ENCODE measurements at regions not wholly inside any gene's neighbourhood (a gene's known extent, or its start where the extent isn't known, plus 50 kb on each side); places are given as distances from the start of the nearest gene placed in this dataset.

GRCh38 chr16:49200223-49200820, 81.3 kb downstream of the CBLN1 start:
- H3K4me1 ChIP-seq: no peaks in the 10 kb centered on the region
- ATAC-seq: no peak
- H3K36me3 ChIP-seq (ENCODE audit: insufficient read depth in 1 of 2, low read depth in 1 of 2): no peaks in the 10 kb centered on the region
- WGBS, 3 donors: 45 to 61% (median 59%) methylated on average over 8 of the region's 8 CpGs
- no peak overlapping the region for H3K27ac ChIP-seq
- TF ChIP-seq CTCF (IDR thresholded peaks at IDR 0.05): no peak
- intact Hi-C loops (cut with DNase I): loop anchor here in 1 of 2 donors (10.0 kb wide), 1 partner anchor 56 kb away; no protein-coding TSS in a partner anchor
- peak; percentile 47 to 69 for DNase-seq
- H3K4me3 ChIP-seq: no peak overlapping the region
- H3K9me3 ChIP-seq: no peaks in the 10 kb centered on the region
- peaks cover 0 to 2% (median 0%) of the 10 kb centered on the region in 3 donors for H3K27me3 ChIP-seq (ENCODE audit: insufficient read depth in 3 of 3, low read length in 2 of 3)

GRCh38 chr16:49195237-49195548, 86.4 kb downstream of the CBLN1 start:
- DNase-seq (no peak), ATAC-seq (no peak)
- Histone ChIP-seq H3K4me3 (no peak overlapping the region), H3K9me3 (no peaks in the 10 kb centered on the region), H3K4me1 (no peaks in the 10 kb centered on the region), H3K27ac (no peak overlapping the region), H3K36me3 (ENCODE audit: insufficient read depth in 1 of 2, low read depth in 1 of 2) (no peaks in the 10 kb centered on the region), H3K27me3 (ENCODE audit: insufficient read depth in 3 of 3, low read length in 2 of 3) (peaks cover 0 to 4% (median 2%) of the 10 kb centered on the region in 3 donors)
- intact Hi-C loops (cut with DNase I): no loop called here
- 39 to 47% (median 47%) methylated on average over 5 of the region's 5 CpGs for WGBS, 3 donors
- TF ChIP-seq CTCF (IDR thresholded peaks at IDR 0.05): no peak

GRCh38 chr16:49194537-49195236, 87.0 kb downstream of the CBLN1 start:
- peak in 2 of 4 donors; percentile 51 to 68 for ATAC-seq
- no peak for TF ChIP-seq CTCF (IDR thresholded peaks at IDR 0.05)
- Histone ChIP-seq H3K4me1 (no peaks in the 10 kb centered on the region), H3K9me3 (no peaks in the 10 kb centered on the region), H3K27ac (no peak overlapping the region), H3K36me3 (ENCODE audit: insufficient read depth in 1 of 2, low read depth in 1 of 2) (no peaks in the 10 kb centered on the region), H3K27me3 (ENCODE audit: insufficient read depth in 3 of 3, low read length in 2 of 3) (peaks cover 0 to 4% (median 2%) of the 10 kb centered on the region in 3 donors), H3K4me3 (no peak overlapping the region)
- WGBS, 3 donors: 34 to 37% (median 35%) methylated on average over 16 of the region's 16 CpGs
- DNase-seq: peak in 1 of 2 donors; percentile 58
- intact Hi-C loops (cut with DNase I): no loop called here

- H3K36me3 ChIP-seq (ENCODE audit: insufficient read depth in 1 of 2, low read depth in 1 of 2): no peaks in the 10 kb centered on the region
- no peak overlapping the region for H3K27ac ChIP-seq
- TF ChIP-seq CTCF (IDR thresholded peaks at IDR 0.05): no peak
- DNase-seq: no peak
- peaks cover 0 to 4% (median 2%) of the 10 kb centered on the region in 3 donors for H3K27me3 ChIP-seq (ENCODE audit: insufficient read depth in 3 of 3, low read length in 2 of 3)
- H3K4me1 ChIP-seq: no peaks in the 10 kb centered on the region
- WGBS, 3 donors: 81 to 83% (median 83%) methylated on average over 2 of the region's 2 CpGs
- intact Hi-C loops (cut with DNase I): no loop called here
- no peak overlapping the region for H3K4me3 ChIP-seq
- no peak for ATAC-seq
- H3K9me3 ChIP-seq: no peaks in the 10 kb centered on the region
Measured at GRCh38 chr16:49193596-49193995, 88.0 kb downstream of the CBLN1 start.

Data from psoas muscle (tissue), 7 donors.